MCF 10A (cell line): ENCODE measurements at regions not wholly inside any gene's neighbourhood (a gene's known extent, or its start where the extent isn't known, plus 50 kb on each side); places are given as distances from the start of the nearest gene placed in this dataset.
"Not testable (repeated sequence)": the region's sequence is repeated elsewhere in the genome, so short reads cannot be mapped to it uniquely, and the experiment has no call there.

Source experiments
- BruUV-seq: library from RNA; stranded (reverse); fragments of 400-500 nt; replicated peaks from 2 replicates; lab custom pipeline; 2021; lab: Mats Ljungman, UMichigan
- CTCF ChIA-PET: fragments of 300-600 bp; sonication (Branson Sonifier 250); formaldehyde crosslinking; extraction: SDS; loops from one replicate; lab custom pipeline; 2021; ENCODE audit warnings: antibody characterized with exemption, inconsistent platforms; lab: Yijun Ruan, JAX
- POLR2A ChIA-PET: fragments of 300-600, 350-650 bp; sonication (Branson Sonifier 250); formaldehyde crosslinking; extraction: SDS; loops from one replicate; lab custom pipeline; 2020; ENCODE audit warnings: antibody characterized with exemption, inconsistent platforms; lab: Yijun Ruan, JAX
- DNase-seq: peaks from one replicate; pipeline ENCODE4 v3.0.0-alpha.2; 2018; ENCODE audit not compliant: unreplicated experiment
- H3K27ac Mint-ChIP-seq: one replicate; pipeline ENCODE4 v1.8.0; 2022; ENCODE audit warnings: mild to moderate bottlenecking, low read depth, mixed read lengths; ENCODE audit not compliant: unreplicated experiment
- H3K27me3 Mint-ChIP-seq: one replicate; pipeline ENCODE4 v1.8.0; 2022; ENCODE audit warnings: mixed read lengths; ENCODE audit not compliant: insufficient read depth, unreplicated experiment
- H3K36me3 Mint-ChIP-seq: one replicate; pipeline ENCODE4 v1.8.0; 2022; ENCODE audit warnings: mild to moderate bottlenecking, moderate library complexity, mixed read lengths; ENCODE audit not compliant: insufficient read depth, unreplicated experiment
- H3K4me1 Mint-ChIP-seq: one replicate; pipeline ENCODE4 v1.8.0; 2022; ENCODE audit warnings: mixed read lengths; ENCODE audit not compliant: insufficient read depth, unreplicated experiment
- H3K4me3 Mint-ChIP-seq: one replicate; pipeline ENCODE4 v1.8.0; 2022; ENCODE audit warnings: mild to moderate bottlenecking, moderate library complexity, mixed read lengths; ENCODE audit not compliant: unreplicated experiment
- H3K9me3 Mint-ChIP-seq: one replicate; pipeline ENCODE4 v1.8.0; 2022; ENCODE audit warnings: mixed read lengths; ENCODE audit not compliant: unreplicated experiment
- intact Hi-C: fragments of 100-400 bp; cut with micrococcal nuclease; formaldehyde crosslinking; loops from 2 replicates; pipeline ENCODE4 v1.14.1; 2022

DNA sequence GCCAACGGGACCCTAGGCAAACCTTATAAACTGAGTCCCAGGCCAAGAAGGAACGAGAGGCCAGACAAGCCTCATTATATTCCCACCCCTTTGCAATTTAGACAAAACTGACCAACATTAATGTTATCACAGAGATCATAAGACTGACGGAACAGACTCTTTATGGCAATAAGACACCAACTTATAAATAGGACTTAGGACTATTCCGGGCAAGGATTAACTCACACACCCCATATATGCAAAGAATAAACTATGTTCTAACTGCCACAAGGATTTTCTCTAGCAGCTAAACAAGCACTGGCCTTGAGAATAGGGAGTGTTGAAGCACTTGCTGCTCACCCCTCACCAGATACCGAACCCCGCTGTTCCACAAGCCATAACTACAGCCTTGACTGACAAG lies 91.1 kb upstream of the FCGR1A start:
- intact Hi-C loops, H3K9me3 Mint-ChIP-seq, H3K36me3 Mint-ChIP-seq, H3K27me3 Mint-ChIP-seq, H3K27ac Mint-ChIP-seq, H3K4me3 Mint-ChIP-seq, POLR2A ChIA-PET, DNase-seq, BruUV-seq, H3K4me1 Mint-ChIP-seq: not testable (repeated sequence)
- CTCF ChIA-PET = interaction anchor here (0.6 kb wide), 1 partner anchor 406 kb away, joined by 3 read pairs; no protein-coding TSS in a partner anchor

DNA sequence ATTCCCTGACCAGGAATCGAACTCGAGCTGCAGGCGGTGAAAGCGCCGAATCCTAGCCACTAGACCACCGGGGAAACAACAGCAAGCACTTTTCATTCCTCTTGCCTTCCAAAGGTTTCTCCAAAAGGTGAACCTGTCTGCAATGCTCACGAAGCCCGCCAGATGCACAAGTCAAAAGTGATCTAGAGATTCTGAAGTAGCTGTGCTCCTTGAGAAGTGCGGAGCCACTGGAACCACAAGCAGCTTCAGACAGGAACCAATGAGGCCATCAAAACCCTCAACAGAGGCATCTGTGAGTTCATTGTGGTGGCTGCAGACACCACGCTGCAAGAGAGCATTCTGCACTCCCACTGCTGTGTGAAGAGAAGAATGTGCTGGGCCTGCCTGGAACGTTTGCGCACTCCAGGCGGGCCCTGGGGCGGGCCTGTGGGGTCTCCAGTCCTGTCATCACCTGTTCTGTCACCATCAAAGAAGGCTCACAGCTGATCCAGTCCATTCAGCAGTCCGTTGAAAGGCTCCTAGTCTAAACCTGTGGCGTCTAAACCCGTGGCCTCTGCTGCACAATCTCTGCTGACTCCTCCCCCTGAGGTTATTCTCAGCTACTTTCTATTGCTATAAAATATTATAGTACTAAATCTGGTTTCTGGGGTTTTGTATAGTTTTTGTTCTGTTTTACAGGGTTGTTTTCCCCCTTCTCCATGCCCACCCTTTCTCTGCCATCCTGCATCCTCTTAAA lies 89.5 kb upstream of the FCGR1A start:
- H3K27me3 Mint-ChIP-seq, BruUV-seq, DNase-seq, CTCF ChIA-PET, H3K4me1 Mint-ChIP-seq, intact Hi-C loops, H3K4me3 Mint-ChIP-seq, POLR2A ChIA-PET, H3K36me3 Mint-ChIP-seq, H3K9me3 Mint-ChIP-seq, H3K27ac Mint-ChIP-seq: not testable (repeated sequence)

DNA sequence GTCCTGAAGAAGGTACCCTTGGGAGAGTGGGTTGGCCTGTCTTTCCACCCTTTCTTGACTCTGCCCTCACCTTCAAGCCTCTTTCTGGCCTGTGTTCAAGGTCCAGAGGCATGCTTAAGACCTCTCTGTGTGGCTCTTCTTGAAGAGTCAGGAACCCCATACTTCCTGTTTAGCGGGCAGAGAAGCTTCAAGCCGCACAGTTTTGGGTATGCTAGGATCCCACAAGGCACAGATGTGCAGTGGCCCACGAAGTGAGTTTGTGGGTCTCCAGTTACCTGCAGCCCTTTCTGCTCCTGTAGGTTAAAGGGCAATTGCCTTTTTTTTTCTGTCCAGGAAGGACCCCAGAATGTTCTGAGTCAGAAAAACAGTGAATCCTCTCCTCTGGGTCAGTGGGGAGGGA lies 87.4 kb upstream of the FCGR1A start:
- H3K9me3 Mint-ChIP-seq, H3K27ac Mint-ChIP-seq, DNase-seq, POLR2A ChIA-PET, H3K36me3 Mint-ChIP-seq, BruUV-seq, H3K27me3 Mint-ChIP-seq, H3K4me3 Mint-ChIP-seq, intact Hi-C loops, CTCF ChIA-PET, H3K4me1 Mint-ChIP-seq: not testable (repeated sequence)

DNA sequence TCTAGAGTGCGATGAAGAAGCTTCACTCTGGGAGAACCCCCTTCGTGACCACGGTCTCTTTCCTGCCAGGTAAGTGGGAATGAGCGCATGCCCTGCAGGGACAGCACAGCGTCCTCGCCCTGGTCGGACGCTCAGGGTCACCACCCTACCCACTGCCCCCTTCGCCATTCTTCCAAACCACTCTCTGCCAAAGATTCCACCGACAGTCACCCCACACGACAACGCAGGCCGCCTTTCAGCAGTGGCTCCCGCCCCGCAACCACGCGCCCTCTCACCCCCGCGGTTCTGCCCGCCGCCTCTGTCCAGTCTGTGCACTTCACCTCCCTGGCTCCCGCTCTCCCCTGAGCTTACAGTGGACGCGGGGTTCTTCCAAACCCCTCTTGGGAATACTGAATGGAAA lies 82.3 kb upstream of the FCGR1A start:
- CTCF ChIA-PET, POLR2A ChIA-PET, H3K4me1 Mint-ChIP-seq, H3K36me3 Mint-ChIP-seq, H3K9me3 Mint-ChIP-seq, intact Hi-C loops, H3K27ac Mint-ChIP-seq, BruUV-seq, H3K27me3 Mint-ChIP-seq, DNase-seq, H3K4me3 Mint-ChIP-seq: not testable (repeated sequence)

DNA sequence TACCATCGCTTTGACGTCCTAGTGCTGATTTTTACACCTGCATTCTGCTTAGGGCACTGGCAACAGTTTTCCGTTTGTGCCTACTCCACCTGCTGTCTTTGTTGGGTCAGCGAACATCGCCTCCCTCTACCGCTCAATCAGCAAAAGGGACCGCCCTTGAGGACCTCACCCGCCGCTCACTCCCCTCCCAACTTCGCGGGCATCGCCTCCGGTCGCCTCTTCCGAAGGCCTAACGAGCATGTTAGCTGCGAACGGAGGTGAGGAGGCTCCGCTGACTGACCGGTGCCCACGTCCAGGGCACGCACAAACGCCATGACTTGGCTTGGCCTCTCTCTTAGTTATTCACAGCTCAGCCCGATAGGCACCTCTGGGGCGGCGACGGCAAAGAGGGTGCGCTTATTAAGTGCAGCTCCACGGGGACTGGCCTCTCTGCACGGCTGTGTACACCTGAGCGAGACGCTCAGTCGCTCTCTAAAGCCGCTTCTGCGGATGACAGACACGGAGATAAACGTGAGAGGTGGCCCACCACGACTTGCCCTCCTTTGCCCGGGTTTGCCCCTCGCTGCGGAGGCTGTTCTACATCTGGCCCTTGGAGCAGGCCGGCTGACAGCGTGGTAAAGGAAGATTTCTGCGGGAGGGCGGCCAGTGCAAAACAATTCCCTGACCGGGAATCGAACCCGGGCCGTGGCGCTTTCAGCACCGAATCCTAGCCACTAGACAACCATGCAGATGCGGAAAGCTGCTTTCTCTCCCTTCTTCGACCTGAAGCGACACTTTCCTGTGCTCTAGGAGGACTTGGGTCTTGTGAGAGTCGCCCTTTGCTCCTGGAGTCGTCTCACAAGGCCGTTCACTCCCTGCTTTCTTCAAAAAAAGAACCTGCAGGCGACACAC lies 81.6 kb upstream of the FCGR1A start:
- DNase-seq, H3K4me1 Mint-ChIP-seq, intact Hi-C loops, POLR2A ChIA-PET, H3K9me3 Mint-ChIP-seq, H3K27ac Mint-ChIP-seq, H3K27me3 Mint-ChIP-seq, BruUV-seq, H3K36me3 Mint-ChIP-seq, CTCF ChIA-PET, H3K4me3 Mint-ChIP-seq: not testable (repeated sequence)

DNA sequence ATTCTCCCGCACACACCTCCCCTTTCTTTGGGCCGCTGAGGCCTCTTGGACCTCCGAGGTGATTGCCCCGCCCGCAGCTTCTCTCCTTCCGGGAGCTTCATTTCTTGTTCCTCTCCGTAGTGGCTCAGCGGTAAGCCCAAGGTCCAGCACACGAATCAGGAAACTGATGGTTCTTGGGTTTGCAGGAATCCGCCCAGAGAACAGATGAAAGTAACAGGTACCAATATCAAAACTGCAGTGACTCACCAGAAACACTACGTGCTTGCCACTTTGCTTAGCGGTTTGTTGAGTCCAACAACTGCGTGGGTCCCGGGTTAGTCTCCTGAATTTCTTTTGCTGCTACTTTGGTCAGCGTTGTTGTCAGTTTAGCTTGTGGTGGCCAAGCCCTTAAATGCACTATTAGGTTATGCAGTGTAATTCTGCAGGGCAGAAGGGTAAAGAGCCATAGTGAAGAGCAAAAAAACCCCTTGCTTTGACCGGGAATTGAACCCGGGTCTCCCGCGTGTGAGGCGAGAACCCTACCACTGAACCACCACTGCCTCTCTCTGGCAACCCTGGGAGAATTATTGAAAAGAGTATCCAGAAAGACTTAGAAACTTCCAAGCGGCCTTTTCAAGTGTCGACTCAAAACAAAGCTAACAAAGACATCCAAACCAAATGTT lies 74.2 kb upstream of the FCGR1A start:
- Mint-ChIP-seq H3K27ac (peak overlapping the region; percentile 73), H3K4me3 (peak overlapping the region; percentile 39)
- DNase-seq = peak; percentile 94
- H3K4me1 Mint-ChIP-seq, H3K9me3 Mint-ChIP-seq, H3K36me3 Mint-ChIP-seq, H3K27me3 Mint-ChIP-seq, POLR2A ChIA-PET, intact Hi-C loops, CTCF ChIA-PET: not testable (repeated sequence)
- BruUV-seq = TSS peak; percentile 100

DNA sequence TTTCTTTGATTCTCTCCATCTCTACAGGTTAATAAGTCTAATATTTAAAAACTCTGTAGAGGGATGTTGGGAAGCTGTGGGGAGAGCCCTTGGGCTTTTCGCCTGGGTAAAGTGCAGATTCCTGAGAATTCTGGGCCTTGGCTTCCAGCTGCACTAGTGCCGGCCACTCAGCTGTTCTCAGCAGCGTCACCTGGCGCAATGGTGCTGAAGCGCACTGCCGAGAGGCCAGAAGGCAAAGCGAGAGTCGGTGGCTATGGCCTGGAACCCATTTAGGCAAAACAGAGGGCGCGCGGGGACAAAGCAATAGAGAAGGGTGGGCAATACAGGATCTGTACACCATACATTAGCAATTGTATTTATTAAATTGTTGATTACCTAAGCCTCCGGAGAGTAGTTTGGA lies 70.8 kb upstream of the FCGR1A start:
- H3K36me3 Mint-ChIP-seq, H3K4me1 Mint-ChIP-seq, CTCF ChIA-PET, POLR2A ChIA-PET, H3K9me3 Mint-ChIP-seq, H3K27me3 Mint-ChIP-seq, BruUV-seq, intact Hi-C loops, H3K4me3 Mint-ChIP-seq, H3K27ac Mint-ChIP-seq, DNase-seq: not testable (repeated sequence)

DNA sequence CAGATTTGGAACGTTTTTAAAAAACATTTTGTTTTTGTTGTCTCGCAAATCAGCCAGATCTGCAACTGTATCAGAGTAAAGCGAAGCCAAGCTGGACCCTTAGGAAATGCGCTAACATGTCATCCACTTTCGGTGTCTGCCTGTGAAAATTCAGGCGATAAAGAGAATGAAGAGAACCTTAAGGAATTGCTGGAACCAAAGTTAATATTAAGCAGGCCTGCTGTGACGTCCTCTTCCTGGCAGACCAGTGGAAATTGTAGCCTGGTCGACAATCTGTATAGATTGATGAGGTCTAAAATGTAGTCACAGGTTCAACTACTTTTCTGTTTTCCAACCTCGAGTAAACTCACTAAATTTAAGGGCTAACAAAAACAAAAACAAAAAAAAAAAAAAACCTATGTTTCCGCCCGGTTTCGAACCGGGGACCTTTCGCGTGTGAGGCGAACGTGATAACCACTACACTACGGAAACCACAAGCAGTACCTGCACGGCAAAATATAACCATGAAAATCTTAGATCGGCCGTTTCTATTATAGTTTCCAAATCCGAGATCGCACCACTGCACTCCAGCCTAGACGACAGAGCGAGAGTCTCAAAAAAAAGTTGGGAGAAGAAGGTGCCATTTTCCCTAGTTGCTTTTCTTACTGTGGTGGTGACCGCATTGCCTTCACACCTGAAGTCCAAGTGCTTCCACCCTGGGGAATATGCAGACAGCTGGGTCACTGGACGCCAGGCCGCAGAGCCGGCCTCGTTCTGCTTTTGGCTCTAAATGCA lies 70.2 kb upstream of the FCGR1A start:
- H3K27me3 Mint-ChIP-seq, H3K4me3 Mint-ChIP-seq, POLR2A ChIA-PET, H3K4me1 Mint-ChIP-seq, H3K27ac Mint-ChIP-seq, H3K36me3 Mint-ChIP-seq, intact Hi-C loops, CTCF ChIA-PET, BruUV-seq, H3K9me3 Mint-ChIP-seq: not testable (repeated sequence)
- peak; percentile 78 for DNase-seq
